WERI-Rb-1 (cell line): ENCODE measurements at regions not wholly inside any gene's neighbourhood (a gene's known extent, or its start where the extent isn't known, plus 50 kb on each side); places are given as distances from the start of the nearest gene placed in this dataset.

Experiments used
- DNase-seq: peaks from one replicate; pipeline ENCODE4 v3.0.0-alpha.2; 2020
- H3K27ac ChIP-seq: fragments of 250-450 bp; sonication (Bioruptor Pico); 2 replicates; pipeline ENCODE4 v1.5.1; 2020; ENCODE audit warnings: mild to moderate bottlenecking, moderate library complexity
- H3K27me3 ChIP-seq: fragments of 250-450 bp; sonication (Bioruptor Pico); 2 replicates; pipeline ENCODE4 v1.5.1; 2021; ENCODE audit warnings: mild to moderate bottlenecking, low read depth, moderate library complexity; ENCODE audit not compliant: insufficient read depth, severe bottlenecking
- H3K36me3 ChIP-seq: fragments of 250-450 bp; sonication (Bioruptor Pico); 2 replicates; pipeline ENCODE4 v1.5.1; 2020; ENCODE audit warnings: mild to moderate bottlenecking, moderate library complexity
- H3K4me3 ChIP-seq: 2 replicates; pipeline ENCODE4 v1.5.1; 2011; ENCODE audit warnings: low read depth, mild to moderate bottlenecking, control low read depth, low read length
- H3K9me3 ChIP-seq: fragments of 250-450 bp; sonication (Bioruptor Pico); 2 replicates; pipeline ENCODE4 v1.5.1; 2021; ENCODE audit warnings: mild to moderate bottlenecking, moderate library complexity; ENCODE audit not compliant: severe bottlenecking
- TF ChIP-seq, protein P1 (sequence below): IDR thresholded peaks from 2 replicates; pipeline ENCODE4 v1.5.1; 2011; ENCODE audit warnings: low read depth, mild to moderate bottlenecking, control low read depth, inconsistent platforms, low read length

GRCh38 chr1:13899856-13900255 is 199.9 kb downstream of the PRDM2 start:
- Histone ChIP-seq H3K36me3 (no peaks in the 10 kb centered on the region), H3K9me3 (peaks cover 3% of the 10 kb centered on the region), H3K27me3 (peaks cover 88% of the 10 kb centered on the region), H3K27ac (no peak overlapping the region), H3K4me3 (no peak overlapping the region)
- TF ChIP-seq, protein P1, sequence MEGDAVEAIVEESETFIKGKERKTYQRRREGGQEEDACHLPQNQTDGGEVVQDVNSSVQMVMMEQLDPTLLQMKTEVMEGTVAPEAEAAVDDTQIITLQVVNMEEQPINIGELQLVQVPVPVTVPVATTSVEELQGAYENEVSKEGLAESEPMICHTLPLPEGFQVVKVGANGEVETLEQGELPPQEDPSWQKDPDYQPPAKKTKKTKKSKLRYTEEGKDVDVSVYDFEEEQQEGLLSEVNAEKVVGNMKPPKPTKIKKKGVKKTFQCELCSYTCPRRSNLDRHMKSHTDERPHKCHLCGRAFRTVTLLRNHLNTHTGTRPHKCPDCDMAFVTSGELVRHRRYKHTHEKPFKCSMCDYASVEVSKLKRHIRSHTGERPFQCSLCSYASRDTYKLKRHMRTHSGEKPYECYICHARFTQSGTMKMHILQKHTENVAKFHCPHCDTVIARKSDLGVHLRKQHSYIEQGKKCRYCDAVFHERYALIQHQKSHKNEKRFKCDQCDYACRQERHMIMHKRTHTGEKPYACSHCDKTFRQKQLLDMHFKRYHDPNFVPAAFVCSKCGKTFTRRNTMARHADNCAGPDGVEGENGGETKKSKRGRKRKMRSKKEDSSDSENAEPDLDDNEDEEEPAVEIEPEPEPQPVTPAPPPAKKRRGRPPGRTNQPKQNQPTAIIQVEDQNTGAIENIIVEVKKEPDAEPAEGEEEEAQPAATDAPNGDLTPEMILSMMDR = no peak
- DNase-seq = no peak

DNA sequence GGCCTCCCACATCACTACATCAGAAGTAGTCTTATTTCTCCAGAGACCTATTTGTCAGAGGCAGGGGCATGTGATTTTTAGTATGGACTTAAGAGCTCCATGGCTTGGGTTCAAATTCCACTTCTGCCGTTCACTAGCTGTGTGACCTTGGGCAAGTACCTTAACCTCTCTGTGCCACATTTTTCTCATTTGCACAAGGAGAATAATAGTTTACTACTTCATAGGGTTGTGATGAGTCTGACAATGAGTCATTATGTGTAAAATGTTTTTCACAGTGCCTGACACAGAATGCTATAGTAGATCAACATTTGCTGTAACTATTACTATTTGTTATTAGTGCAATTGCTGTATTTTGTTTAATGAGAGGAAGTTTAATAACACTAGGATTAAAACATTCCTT is 200.6 kb downstream of the PRDM2 start:
- Histone ChIP-seq H3K36me3 (no peaks in the 10 kb centered on the region), H3K27ac (no peak overlapping the region), H3K9me3 (peaks cover 3% of the 10 kb centered on the region), H3K27me3 (peaks cover 88% of the 10 kb centered on the region), H3K4me3 (no peak overlapping the region)
- TF ChIP-seq, protein P1 = no peak
- DNase-seq = no peak

DNA sequence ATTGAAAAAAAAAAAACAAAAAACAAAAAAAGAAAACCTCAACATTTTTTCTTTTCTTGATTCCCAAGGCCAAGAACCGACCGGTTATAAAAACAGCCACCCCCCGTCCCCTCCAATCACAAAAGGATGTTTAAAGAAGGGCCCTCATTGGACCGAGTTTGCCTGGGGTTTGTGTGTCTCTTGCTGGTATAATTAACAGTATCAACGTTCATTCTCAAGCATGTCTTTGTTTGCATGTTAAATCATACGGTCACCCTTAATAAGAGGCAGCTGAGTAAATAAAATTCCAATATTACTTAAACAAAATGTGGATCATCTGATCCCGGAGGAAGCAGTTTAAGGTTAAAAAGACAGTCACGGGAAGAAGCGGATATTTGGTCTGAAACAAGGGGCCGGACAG is 201.1 kb downstream of the PRDM2 start:
- peaks cover 3% of the 10 kb centered on the region for H3K9me3 ChIP-seq
- peaks cover 86% of the 10 kb centered on the region for H3K27me3 ChIP-seq
- DNase-seq = no peak
- H3K36me3 ChIP-seq = no peaks in the 10 kb centered on the region
- no peak overlapping the region for H3K4me3 ChIP-seq
- TF ChIP-seq, protein P1 = no peak
- H3K27ac ChIP-seq = no peak overlapping the region

GRCh38 chr1:13901597-13901996 is 201.6 kb downstream of the PRDM2 start:
- DNase-seq = no peak
- Histone ChIP-seq H3K36me3 (no peaks in the 10 kb centered on the region), H3K27ac (no peak overlapping the region), H3K27me3 (peaks cover 86% of the 10 kb centered on the region), H3K4me3 (no peak overlapping the region), H3K9me3 (peaks cover 3% of the 10 kb centered on the region)
- TF ChIP-seq, protein P1 = no peak

- TF ChIP-seq, protein P1 = no peak
- H3K9me3 ChIP-seq = peaks cover 3% of the 10 kb centered on the region
- no peaks in the 10 kb centered on the region for H3K36me3 ChIP-seq
- DNase-seq = no peak
- no peak overlapping the region for H3K4me3 ChIP-seq
- peaks cover 85% of the 10 kb centered on the region for H3K27me3 ChIP-seq
- H3K27ac ChIP-seq = no peak overlapping the region
Measured at GRCh38 chr1:13908128-13908527, 208.1 kb downstream of the PRDM2 start.
